GM10266 (cell line): ENCODE measurements at regions not wholly inside any gene's neighbourhood (a gene's known extent, or its start where the extent isn't known, plus 50 kb on each side); places are given as distances from the start of the nearest gene placed in this dataset.

Experiments used
- DNase-seq: peaks from one replicate; pipeline ENCODE4 v3.0.0; 2012; ENCODE audit errors: extremely low spot score
- TF ChIP-seq, protein P1 (sequence below): IDR thresholded peaks from 2 replicates; pipeline ENCODE4 v1.5.1; 2012; ENCODE audit warnings: mild to moderate bottlenecking, low read depth; ENCODE audit not compliant: control insufficient read depth, insufficient read depth; ENCODE audit errors: missing control alignments

DNA sequence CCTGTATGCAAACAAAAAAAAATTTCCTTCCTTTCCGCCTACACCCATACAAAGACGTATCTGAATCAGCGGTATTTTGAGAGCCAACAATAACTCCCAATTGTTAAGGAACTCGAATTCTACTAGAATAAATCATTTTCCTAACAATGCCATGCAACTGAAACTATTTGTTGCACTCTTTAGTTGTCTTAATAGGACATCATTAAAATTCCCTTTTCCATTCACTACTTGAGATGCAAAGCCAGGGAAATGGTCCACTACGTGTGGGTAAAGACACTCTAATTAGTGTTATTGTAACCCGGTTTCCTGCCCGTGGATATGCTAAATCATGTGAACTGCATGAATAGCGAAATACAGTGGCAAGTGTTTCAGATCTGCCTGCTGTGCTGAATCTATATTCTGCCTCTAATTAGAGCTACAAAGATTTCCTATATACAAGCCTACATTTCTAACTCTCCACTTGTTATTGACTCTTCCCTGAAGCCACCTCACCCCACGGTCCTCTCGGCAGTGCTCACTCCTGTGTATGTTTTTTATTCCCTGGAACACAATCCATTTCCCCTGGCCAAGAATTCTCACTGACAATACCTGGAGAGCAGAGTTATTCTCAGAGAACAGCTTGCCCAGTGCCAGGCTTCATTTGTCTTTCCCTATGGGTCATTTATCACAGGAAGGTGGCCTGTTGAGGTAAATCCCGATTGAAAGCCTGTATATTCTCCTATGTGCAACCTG is 168.3 kb downstream of the PAWR start:
- DNase-seq = no peak
- TF ChIP-seq, protein P1, sequence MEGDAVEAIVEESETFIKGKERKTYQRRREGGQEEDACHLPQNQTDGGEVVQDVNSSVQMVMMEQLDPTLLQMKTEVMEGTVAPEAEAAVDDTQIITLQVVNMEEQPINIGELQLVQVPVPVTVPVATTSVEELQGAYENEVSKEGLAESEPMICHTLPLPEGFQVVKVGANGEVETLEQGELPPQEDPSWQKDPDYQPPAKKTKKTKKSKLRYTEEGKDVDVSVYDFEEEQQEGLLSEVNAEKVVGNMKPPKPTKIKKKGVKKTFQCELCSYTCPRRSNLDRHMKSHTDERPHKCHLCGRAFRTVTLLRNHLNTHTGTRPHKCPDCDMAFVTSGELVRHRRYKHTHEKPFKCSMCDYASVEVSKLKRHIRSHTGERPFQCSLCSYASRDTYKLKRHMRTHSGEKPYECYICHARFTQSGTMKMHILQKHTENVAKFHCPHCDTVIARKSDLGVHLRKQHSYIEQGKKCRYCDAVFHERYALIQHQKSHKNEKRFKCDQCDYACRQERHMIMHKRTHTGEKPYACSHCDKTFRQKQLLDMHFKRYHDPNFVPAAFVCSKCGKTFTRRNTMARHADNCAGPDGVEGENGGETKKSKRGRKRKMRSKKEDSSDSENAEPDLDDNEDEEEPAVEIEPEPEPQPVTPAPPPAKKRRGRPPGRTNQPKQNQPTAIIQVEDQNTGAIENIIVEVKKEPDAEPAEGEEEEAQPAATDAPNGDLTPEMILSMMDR = no peak

DNA sequence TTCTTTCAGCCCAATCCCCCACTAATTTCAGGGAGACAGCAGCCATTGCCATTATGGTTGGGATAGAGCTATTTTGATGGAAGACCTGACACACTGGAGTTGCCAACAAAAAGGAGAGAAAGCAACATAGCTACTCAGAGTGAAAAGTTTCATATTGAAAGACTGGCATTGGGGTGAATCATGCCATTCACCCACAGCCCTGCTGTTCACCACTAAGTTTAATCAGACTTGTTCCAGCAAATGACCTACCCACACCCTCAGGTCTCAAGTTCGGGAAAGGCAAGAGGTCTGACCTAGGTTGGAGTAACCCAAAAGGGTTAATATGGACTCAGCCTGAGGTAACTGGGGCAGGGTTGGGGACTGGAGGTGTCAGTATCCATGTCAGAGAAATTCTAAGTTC is 169.2 kb downstream of the PAWR start:
- TF ChIP-seq, protein P1 = no peak
- no peak for DNase-seq

DNA sequence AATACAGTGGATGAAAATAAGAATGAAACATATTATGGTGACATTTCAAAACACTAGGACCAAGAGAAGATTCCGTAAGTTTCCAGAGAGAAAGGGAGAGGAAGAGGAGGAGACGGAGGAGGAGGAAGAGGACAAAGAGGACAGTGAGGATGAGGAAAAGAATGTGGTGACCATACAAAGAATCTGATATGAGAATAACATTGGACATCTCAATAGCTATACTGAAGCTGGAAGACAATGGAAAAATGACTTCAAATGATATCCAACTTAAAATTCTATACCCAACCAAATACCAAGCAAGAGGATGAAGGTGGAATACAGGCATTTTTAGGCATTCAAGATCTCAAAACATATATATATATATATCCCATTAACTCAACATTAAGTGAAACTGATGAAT is 173.4 kb downstream of the PAWR start:
- DNase-seq = no peak
- TF ChIP-seq, protein P1 = no peak

DNA sequence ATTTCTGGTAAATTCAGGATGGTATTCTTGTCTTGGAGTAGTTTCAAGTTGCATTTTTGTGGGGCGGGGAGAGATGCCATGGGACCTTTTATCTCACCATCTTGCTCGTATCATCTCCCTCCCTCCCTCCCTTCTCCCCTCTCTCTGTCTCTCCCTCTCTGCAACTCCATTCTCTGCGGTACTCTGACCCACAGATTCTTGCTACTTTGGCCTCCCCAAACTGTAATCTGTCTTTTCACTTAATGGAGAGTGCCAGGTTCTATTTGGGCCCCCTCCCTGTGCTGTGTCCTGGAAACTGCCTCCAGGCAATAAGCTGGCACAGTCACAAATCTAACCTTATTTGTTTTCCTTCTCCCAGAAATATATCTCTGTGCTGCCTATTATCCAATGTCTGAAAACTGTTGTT is 175.2 kb downstream of the PAWR start:
- TF ChIP-seq, protein P1 = no peak
- no peak for DNase-seq

DNA sequence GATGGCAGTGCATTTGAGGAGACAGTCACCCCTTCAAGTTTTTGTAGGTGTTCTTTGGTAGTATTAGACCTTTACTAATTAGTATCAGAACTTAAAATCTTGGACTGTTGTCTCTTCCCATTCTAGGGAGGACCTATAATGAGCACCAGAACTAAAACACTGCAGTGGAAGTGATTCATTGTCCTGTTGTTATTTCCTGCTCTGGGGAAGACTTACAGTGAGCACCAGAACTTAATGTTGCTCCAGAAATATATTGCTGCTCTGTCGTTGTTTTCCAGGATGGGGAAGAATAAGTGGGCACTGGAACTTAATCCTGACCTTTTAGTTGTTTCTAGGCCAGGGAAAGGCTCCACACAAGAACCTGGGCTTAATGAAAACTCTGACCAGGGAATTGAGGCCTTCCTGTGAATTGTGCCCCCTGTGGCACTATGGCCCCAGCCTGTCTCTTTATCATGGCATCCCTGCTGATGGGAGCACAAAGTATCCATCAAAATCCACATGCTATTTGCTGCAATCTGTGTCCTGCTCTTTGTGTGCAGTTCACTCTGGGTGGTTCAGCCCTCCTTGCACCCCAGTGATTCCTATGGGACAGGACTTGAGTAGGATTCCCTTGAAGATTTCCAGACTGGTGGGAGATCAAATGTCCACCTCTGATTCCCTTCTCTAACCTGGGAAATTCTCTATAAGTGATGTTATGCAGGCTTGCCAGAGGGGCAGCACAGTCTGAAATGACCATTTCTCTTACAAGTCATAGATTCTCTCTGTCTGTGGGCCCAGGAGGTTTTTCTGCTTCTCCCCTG is 175.8 kb downstream of the PAWR start:
- TF ChIP-seq, protein P1 = no peak
- no peak for DNase-seq

DNA sequence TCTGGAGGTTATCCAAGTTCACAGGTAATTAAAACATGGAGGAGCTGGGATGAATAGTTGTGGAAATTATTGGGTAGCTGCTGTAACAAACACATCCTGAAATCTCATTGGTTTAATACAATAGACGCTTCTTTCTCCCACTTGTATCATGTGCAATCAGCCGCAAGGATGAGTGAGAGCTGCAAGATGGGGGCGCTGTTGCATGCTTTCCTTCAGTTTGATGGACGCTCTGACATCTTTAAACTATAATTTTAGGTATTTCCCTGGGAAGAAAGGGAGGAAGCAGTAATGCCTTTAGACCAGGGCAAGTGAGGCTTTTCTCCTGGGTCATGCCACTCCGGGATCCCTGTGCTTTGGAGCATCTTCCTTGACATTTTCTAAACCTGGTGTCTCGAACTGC is 178.7 kb downstream of the PAWR start:
- no peak for DNase-seq
- TF ChIP-seq, protein P1 = peak; percentile 3

DNA sequence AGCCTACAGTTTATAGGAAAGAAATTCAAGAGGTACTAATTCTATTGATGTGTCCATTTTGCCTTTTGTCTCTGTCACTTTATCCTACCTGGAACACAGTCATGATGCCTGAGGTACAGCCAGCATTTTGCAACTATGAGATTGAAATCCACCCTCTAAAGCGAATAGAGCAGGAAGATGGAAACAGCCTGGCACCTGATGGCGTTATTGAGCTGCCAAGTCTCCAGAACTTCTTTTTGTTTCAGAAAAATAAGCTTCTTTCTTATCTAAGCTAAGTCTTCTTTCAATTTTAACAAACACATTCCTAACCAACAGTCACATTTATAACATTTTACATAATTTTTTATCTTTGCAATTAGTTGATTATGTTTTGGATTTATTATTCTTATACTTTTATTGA is 182.1 kb downstream of the PAWR start:
- no peak for DNase-seq
- TF ChIP-seq, protein P1 = no peak
